Heart left ventricle (tissue), 13 donors: ENCODE measurements at regions not wholly inside any gene's neighbourhood (a gene's known extent, or its start where the extent isn't known, plus 50 kb on each side); places are given as distances from the start of the nearest gene placed in this dataset.

Source experiments
- POLR2A ChIP-seq, 2 donors: fragments of 450-650 bp; IDR thresholded peaks; one replicate each; pipeline ENCODE4 v1.6.1; 2017; ENCODE audit warnings: antibody characterized with exemption in 2 of 2, mild to moderate bottlenecking in 2 of 2, moderate library complexity in 2 of 2
- TF ChIP-seq, protein P1 (sequence below), 12 donors: fragments of 200-600 bp; sonication (generic) in 4 of 12; IDR thresholded peaks; one replicate each; pipeline versions ENCODE4 v1.5.0 to v1.8.0; 2018 to 2022; ENCODE audit warnings: antibody characterized with exemption in 12 of 12, mild to moderate bottlenecking in 5 of 12
- donor health status: ischemic (EF 13 %, LVEDD 7.1; RV severe dilation, severe dysfunction).
- donor health status: DM: no; HTN: yes; CAD: no.
- donor health status: DM: no; HTN: no; CAD: no.
- donor health status: ischemic (EF 25% LVEDD 6.9; RV normal size, moderate dysfunction).
- donor health status: ischemic (EF 25% LVEDD 5.7; RV mildly dilated, moderate dysfunction).
- donor health status: ischemic (EF 35%, LVEDD 5.7; RV mildly dilated, moderate dysfunction).
- donor health status: nonischemic (EF 11% LVEDD 7.7; RV severe dilation, severe dysfunction).
- donor health status: DM: yes; HTN: yes; CAD: no.
- donor health status: PGD.
- donor health status: ischemic (EF 29% LVEDD 5.4; RV normal size, mild dysfunction).
- donor health status: nonischemic (EF 23%, LVEDD 6.1; RV moderate dilation, normal function).

DNA sequence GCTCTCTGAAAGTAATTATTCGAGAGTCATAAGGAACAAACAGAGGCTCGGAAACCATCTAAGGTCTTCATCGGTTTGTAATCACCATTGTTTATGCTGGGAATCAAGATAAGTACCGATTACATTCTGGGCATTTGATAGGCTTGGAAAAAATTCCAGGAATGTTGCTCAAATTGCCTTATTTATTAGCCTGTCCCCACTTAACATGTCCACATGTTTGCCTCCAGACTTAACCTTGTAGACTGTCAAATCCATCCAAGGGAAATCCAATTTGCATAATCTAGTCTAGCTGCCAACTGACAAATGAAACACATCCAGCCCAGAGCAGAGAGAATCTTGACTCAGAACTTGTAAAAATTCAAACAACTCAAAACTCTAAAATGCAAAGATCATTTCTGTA, 51.3 kb upstream of the TMC5 start:
- no peak for TF ChIP-seq POLR2A (IDR thresholded peaks at IDR 0.05)
- TF ChIP-seq, protein P1, sequence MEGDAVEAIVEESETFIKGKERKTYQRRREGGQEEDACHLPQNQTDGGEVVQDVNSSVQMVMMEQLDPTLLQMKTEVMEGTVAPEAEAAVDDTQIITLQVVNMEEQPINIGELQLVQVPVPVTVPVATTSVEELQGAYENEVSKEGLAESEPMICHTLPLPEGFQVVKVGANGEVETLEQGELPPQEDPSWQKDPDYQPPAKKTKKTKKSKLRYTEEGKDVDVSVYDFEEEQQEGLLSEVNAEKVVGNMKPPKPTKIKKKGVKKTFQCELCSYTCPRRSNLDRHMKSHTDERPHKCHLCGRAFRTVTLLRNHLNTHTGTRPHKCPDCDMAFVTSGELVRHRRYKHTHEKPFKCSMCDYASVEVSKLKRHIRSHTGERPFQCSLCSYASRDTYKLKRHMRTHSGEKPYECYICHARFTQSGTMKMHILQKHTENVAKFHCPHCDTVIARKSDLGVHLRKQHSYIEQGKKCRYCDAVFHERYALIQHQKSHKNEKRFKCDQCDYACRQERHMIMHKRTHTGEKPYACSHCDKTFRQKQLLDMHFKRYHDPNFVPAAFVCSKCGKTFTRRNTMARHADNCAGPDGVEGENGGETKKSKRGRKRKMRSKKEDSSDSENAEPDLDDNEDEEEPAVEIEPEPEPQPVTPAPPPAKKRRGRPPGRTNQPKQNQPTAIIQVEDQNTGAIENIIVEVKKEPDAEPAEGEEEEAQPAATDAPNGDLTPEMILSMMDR (IDR thresholded peaks at IDR 0.05) = no peak
